BJ (cell line): ENCODE measurements at regions not wholly inside any gene's neighbourhood (a gene's known extent, or its start where the extent isn't known, plus 50 kb on each side); places are given as distances from the start of the nearest gene placed in this dataset.

Source experiments
- CTCF ChIA-PET: fragments of 350-600 bp; formaldehyde crosslinking; extraction: SDS; loops from one replicate; lab custom pipeline; 2021; ENCODE audit warnings: antibody characterized with exemption, inconsistent platforms; lab: Yijun Ruan, JAX
- POLR2A ChIA-PET: fragments of 300-600 bp; sonication (Branson Sonifier 250); formaldehyde crosslinking; extraction: SDS; loops from one replicate; lab custom pipeline; 2021; ENCODE audit warnings: antibody characterized with exemption; lab: Charles Lee
- DNase-seq: peaks from one replicate; pipeline ENCODE4 v3.0.0-alpha.2; 2011; ENCODE audit warnings: low read depth
- H3K27me3 ChIP-seq: 2 replicates; pipeline ENCODE4 v1.6.0; 2011; ENCODE audit warnings: low read length; ENCODE audit not compliant: control insufficient read depth, insufficient read depth
- H3K36me3 ChIP-seq: 2 replicates; pipeline ENCODE4 v1.5.1; 2011; ENCODE audit warnings: low read length; ENCODE audit not compliant: control insufficient read depth, insufficient read depth
- H3K4me3 ChIP-seq: 2 replicates; pipeline ENCODE4 v1.5.1; 2011; ENCODE audit warnings: low read depth, mild to moderate bottlenecking, control low read depth, low read length
- TF ChIP-seq, protein P1 (sequence below): IDR thresholded peaks from 2 replicates; pipeline ENCODE4 v1.5.1; 2011; ENCODE audit warnings: low read depth, mild to moderate bottlenecking, control low read depth, inconsistent platforms, low read length, moderate library complexity; ENCODE audit not compliant: insufficient read depth

DNA sequence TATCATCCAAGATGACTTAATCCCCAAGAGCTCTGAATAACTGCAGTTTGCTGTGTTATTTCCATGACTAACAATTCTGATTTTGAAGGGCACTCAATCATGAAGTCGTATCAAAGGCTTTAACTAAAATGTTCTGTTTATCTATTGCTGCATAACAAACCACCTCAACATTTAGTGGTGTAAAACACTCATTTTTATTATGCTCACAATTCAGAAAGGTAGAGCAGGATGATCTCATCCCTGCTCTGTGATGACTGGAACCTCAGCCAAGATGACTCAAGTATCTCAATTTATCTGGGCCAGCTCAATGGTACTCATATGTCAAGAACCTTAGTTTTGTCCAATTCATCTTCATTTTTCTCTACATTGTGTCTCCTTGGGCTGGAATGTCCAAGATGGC, 451.1 kb downstream of the PPARGC1A start:
- TF ChIP-seq, protein P1, sequence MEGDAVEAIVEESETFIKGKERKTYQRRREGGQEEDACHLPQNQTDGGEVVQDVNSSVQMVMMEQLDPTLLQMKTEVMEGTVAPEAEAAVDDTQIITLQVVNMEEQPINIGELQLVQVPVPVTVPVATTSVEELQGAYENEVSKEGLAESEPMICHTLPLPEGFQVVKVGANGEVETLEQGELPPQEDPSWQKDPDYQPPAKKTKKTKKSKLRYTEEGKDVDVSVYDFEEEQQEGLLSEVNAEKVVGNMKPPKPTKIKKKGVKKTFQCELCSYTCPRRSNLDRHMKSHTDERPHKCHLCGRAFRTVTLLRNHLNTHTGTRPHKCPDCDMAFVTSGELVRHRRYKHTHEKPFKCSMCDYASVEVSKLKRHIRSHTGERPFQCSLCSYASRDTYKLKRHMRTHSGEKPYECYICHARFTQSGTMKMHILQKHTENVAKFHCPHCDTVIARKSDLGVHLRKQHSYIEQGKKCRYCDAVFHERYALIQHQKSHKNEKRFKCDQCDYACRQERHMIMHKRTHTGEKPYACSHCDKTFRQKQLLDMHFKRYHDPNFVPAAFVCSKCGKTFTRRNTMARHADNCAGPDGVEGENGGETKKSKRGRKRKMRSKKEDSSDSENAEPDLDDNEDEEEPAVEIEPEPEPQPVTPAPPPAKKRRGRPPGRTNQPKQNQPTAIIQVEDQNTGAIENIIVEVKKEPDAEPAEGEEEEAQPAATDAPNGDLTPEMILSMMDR = no peak
- POLR2A ChIA-PET = no interaction called here
- Histone ChIP-seq H3K4me3 (no peak overlapping the region), H3K27me3 (no peaks in the 10 kb centered on the region), H3K36me3 (no peaks in the 10 kb centered on the region)
- DNase-seq = no peak
- CTCF ChIA-PET = interaction anchor here (1.1 kb wide), 1 partner anchor 120 kb away, joined by 3 read pairs; no protein-coding TSS in a partner anchor

DNA sequence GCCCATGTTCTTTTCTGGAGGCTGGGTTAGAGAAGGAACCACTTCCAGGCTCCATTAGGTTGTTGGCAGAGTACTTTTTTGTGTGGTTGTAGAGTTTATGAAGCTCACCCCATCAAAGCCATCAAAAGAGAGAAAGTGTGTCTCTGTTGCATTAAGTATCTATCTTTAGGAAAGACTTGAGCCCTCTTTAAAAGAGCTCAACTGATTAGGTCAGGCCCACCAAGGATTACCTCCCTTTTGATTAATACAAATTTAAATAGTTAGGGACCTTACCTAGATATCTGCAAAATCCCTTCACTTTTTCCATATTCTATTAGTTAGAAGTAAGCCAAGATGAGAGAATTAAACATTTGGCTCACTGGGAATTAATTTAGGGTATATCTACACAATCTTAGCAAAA, 460.4 kb downstream of the PPARGC1A start:
- ChIA-PET CTCF (no interaction called here), POLR2A (no interaction called here)
- DNase-seq = no peak
- Histone ChIP-seq H3K4me3 (no peak overlapping the region), H3K27me3 (no peaks in the 10 kb centered on the region), H3K36me3 (no peaks in the 10 kb centered on the region)
- TF ChIP-seq, protein P1 = no peak

DNA sequence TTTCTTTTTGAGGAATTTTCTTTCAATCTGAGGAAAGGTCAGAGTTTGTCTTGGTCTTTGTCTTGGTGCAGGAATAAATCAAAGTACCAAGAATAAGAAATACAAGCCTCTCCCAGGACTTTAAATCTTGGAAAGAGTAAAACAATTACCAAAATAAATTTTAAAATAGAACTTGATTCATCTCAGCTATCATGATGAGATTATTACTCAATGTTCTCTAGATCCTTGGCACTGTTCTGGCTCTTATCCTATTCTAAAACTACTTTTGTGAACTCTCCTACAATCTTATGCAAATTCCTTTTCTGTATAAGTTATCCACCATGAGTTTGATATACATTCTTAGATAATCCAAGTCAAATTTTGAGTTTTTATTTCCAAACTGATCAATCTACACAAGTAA, 464.3 kb downstream of the PPARGC1A start:
- no peaks in the 10 kb centered on the region for H3K27me3 ChIP-seq
- DNase-seq = no peak
- ChIA-PET POLR2A (no interaction called here), CTCF (no interaction called here)
- no peak overlapping the region for H3K4me3 ChIP-seq
- TF ChIP-seq, protein P1 = no peak
- no peaks in the 10 kb centered on the region for H3K36me3 ChIP-seq

DNA sequence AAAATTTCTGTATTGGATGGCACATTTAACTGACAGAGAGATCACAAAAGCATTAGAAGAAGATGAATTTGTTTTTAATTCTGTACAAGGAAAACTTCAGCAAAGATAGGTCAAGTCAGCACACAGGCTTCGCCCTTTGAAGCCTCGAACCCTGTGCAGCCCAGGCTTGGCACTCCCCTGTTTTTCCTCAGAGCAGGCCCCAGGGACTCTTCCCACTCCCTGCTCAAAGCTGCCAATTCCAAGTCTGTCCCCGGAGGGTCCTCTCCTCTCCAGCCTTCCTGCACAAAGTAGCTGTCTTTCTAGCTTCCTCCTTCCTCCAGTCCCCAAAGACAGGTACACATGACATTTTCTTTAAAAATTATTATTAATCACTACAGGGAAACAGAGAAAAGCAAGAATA, 466.3 kb downstream of the PPARGC1A start:
- TF ChIP-seq, protein P1 = no peak
- Histone ChIP-seq H3K4me3 (no peak overlapping the region), H3K36me3 (no peaks in the 10 kb centered on the region), H3K27me3 (no peaks in the 10 kb centered on the region)
- CTCF ChIA-PET = no interaction called here
- DNase-seq = no peak
- POLR2A ChIA-PET = no interaction called here

DNA sequence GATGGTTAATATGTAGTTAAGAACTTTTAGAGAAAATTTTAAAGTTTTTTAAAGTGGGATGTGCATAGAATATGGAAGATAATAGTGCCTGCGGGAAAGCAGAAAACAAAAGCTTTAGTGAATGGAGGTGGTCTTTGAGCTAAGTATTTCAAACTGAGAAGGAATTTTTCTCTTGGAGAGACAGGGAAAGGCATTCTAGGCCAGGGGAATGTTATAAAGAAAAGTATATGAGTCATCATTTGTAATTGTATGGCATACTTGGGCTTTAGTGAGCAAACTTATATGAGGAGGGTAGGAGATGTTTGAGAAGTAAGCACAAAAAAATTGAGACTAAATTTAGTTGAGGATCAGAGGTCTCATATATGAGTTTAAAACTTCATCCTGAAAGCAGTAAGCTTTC, 467.0 kb downstream of the PPARGC1A start:
- CTCF ChIA-PET = no interaction called here
- TF ChIP-seq, protein P1 = no peak
- H3K36me3 ChIP-seq = no peaks in the 10 kb centered on the region
- POLR2A ChIA-PET = no interaction called here
- no peak for DNase-seq
- H3K4me3 ChIP-seq = no peak overlapping the region
- H3K27me3 ChIP-seq = no peaks in the 10 kb centered on the region
